Amniotic stem cell (primary cell): ENCODE measurements at regions not wholly inside any gene's neighbourhood (a gene's known extent, or its start where the extent isn't known, plus 50 kb on each side); places are given as distances from the start of the nearest gene placed in this dataset.
"Not testable (repeated sequence)": the region's sequence is repeated elsewhere in the genome, so short reads cannot be mapped to it uniquely, and the experiment has no call there.

Experiments
- DNase-seq: peaks from one replicate; lab custom pipeline; 2025; lab: John Stamatoyannopoulos, UW

- no peak for DNase-seq
These were observed 110.3 kb upstream of the TMEM170B start for GRCh38 chr6:11427091-11427722.

GRCh38 chr6:11426571-11426970, 111.0 kb upstream of the TMEM170B start:
- DNase-seq, result no peak

DNA sequence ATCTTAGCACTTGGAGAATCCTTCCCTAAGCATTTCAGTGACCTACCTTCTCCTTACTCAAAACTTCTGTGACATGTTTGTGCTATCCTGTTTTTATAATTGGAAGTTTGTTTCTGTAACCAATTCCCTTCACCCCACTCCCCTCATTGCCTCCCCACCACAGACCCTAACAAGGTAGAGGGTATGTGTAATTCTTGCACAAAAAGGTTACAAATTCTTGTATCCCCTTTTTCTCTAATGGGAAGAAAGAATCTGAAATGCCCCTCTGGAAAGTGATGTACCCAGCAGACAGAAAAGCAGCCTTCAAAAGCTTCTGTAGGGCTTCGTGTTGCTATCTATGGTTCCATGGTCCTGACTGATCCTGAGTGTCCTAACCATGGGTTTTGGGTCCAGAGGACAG, 111.7 kb upstream of the TMEM170B start:
- no peak for DNase-seq

DNA sequence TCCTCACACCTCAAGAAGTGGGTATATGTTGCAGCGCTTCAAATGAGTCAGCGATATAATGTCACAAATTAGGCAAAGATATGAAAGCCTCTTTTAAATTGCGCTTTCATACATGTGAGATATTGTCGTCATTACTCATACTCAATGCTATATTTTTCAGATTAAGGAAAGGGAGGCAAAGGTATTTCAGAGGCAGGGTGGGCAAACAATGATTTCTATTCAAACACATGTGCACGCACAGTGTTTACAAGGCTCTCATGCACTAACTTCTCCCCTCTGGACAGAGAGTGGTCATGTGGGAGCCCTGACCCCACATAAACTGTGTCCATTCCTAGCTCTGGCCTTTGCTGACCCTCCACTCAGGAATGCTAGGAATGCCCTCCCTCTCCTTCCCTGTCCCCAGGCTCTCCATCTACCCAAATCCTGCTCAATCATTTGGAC, 112.1 kb upstream of the TMEM170B start:
- no peak for DNase-seq

GRCh38 chr6:11424395-11425034, 113.0 kb upstream of the TMEM170B start:
- no peak for DNase-seq

DNA sequence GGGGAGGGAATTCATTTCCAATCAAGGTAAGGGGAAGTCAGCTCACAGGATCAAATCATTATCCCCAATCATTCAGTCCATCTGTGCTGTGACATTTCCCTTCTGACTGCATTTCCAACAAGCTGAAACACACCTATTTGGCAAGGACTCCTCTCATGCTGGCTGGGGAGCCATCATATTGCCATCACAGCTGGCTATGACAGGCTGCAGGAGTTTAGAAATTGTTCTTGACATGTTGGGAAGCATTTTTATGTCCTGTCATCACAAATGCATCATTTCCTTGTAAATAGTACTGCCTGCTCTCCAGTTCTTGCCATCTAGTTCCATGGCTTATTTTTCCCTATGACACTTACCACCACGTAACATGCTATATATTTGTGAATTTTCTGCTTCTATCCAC, 113.9 kb upstream of the TMEM170B start:
- DNase-seq, result no peak

DNA sequence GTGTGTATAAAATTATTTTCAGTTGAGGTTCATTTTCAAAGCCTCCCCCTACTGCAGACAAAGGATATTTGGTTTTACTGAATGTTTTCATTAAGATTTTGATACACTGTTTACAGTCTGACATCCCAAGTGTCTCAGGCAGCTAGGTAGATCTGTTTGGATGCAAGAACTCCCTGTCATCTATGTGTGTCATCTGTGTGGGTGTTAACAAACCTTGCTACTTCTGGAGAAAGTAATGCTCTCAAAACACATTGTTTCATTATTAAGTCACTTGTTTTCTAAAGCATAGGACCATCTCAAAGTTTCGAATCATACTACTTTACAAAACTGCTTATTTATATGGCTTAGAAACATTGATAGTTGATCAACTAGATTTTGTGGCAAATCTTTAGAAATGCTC, 114.5 kb upstream of the TMEM170B start:
- DNase-seq, result no peak

DNA sequence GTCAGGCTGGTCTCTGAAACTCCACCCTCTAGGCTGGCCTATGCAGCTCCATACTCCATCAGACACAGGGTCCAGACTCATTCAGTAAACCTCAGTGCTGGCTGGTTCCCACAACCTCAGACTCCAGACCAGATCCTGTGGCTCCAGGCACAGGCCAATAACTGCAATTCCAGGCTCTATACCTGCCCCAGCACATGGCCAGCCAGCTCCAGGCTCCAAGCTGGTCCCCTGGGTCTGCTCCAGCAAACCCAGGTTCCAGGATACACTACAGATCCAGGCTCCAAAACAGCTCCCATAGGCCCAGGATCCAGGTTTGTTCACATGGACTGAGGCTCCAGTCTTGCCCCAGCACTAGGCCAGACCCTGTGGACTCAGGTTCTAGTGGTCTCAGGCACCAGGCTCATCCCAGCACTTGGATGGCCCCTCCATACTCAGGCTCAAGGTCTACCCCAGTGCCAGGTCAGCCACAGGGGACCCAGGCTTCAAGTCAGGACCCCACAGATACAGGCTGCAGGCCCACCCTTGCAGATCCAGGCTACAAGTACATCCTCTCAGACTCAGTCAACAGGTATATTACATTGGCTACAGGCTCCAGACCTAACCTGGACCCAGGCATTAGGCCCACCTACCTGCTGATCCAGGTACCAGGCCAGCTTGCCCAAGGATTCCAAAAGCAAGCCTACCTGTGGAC, 117.6 kb upstream of the TMEM170B start:
- no peak for DNase-seq

GRCh38 chr6:11418290-11418905, 119.2 kb upstream of the TMEM170B start:
- no peak for DNase-seq

DNA sequence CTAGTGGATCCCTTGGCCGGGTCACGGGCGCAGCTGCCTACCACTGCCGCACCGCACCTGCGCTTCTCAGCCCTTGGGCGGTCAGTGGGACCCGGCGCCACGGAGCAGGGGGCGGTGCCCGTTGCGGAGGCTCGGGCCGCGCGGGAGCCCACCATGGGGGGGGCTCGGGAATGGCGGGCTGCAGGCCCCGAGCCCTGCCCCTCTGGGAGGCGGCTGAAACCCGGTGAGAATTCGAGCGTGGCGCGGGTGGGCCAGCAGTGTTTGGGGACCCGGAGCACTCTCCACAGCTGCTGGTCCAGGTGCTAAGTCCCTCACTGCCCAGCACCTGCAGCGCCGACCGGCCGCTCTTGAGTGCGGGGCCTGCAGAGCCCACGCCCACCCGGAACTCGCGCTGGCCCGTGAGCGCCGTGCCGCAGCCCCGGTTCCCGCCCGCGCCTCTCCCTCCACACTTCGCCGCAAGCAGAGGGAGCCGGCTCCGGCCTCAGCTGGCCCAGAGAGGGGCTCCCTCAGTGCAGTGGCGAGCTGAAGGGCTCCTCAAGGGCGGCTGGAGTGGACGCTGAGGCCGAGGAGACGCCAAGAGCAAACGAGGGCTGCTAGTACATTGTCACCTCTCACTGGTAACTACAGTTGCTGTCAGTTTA, 120.5 kb upstream of the TMEM170B start:
- no peak for DNase-seq

- not testable (repeated sequence) for DNase-seq
These were observed 121.2 kb upstream of the TMEM170B start for GRCh38 chr6:11416099-11416935.

DNA sequence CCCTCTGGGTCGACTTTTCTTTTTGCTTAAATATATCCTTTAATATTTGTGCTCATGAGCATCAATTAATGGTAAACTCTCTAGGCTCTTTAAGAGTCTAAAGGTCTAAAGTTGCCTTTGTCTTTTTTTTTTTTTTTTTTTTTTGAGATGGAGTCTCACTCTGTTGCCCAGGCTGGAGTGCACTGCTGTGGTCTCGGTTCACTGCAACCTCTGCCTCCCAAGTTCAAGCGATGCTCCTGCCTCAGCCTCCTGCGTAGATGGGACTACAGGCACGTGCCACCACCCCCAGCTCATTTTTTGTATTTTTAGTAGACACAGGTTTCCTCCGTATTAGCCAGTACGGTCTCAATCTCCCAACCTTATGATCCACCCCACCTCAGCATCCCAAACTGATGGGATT, 122.0 kb upstream of the TMEM170B start:
- DNase-seq, result no peak

DNA sequence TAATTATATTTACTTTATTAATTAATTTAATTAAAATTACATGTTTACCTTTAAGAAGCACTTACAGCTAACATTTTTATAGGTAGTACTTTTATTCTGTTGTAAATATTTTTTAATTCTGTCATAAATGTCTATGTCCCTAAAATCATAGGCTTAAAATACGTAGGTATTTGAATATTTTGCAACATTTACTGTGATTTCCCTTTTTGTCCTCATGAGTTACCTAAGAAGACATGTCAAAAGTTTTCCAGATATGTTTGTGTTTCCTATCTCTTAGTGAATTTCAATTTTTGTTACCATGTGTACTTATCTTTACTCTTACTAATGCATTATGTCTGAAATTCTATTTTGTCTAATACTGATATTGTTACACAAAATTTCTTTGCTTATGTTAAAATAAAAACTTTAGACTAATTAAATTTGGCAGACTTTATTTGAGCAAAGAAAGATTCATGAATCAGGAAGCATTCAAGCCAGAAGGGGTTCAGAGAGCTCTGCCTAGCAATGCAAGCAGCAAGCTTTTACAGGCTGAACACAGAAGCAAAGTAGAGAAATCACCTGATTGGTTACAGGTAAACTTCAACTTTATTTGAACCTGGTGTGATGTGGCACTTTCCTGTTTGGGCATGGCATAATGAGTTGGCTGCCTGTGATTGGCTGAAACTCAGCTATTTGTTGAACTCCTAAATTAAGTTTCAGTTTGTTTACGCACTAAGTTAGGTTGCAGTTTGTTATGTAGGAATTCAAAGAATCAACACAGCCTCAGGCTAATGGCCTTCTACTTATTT, 123.2 kb upstream of the TMEM170B start:
- DNase-seq, result no peak

DNA sequence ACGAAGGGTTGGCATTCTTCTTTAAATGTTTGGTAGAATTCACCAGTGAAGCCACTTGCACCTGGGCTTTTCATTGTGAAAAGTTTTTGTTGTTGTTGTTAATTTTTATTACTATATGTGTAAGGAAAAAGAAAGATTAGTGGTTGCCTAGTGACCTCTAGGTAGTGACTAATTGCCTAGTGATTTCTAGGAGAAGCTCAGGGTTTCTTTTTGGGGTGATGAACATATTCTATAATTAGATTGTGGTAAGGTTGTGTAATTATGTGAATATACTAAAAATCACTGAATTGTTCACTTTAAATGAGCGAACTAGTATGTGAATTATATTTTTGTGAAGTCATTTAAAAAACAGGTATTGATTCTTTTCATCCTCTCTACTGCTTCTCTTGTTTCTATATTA, 123.8 kb upstream of the TMEM170B start:
- DNase-seq, result no peak

- no peak for DNase-seq
These were observed 124.3 kb upstream of the TMEM170B start for GRCh38 chr6:11413117-11413687.

DNA sequence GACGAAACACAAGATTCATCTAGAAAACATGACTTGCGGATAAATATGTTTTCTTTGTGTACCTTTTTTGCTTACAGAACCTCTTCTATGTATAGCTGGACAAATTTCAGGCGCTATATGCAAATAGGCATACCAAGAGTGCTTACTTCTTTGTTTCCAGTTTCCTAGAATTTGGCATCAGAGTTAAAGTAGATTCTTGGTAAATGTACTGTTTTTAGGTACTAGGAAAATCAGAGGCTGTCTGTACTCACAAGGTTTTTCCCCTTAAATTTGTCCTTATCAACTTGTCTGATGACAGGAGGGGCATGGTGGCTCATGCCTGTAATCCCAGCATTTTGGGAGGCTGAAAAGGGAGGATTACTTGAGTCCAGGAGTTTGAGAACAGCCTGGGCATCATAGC, 124.9 kb upstream of the TMEM170B start:
- no peak for DNase-seq

GRCh38 chr6:11412011-11412424, 125.5 kb upstream of the TMEM170B start:
- no peak for DNase-seq

DNA sequence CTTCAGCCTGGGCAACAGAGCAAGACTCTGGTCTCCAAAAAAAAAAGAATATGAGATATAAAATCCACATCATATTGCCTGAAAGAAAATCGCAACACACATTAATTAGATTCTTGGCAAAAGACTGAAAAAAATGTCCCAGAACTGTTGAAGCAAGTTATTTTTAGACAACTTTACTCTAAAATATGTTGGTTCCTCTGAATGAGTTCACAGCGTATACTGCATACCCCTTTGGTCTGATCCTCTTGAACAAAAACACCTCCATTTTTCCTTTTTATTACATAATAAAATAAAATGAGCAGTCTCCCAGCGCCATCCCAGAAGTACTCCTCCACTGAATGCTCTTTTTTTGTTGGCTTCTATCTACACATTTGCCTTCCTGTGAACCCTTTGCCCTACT, 126.0 kb upstream of the TMEM170B start:
- DNase-seq, result no peak

GRCh38 chr6:11410539-11411307, 126.8 kb upstream of the TMEM170B start:
- no peak for DNase-seq

GRCh38 chr6:11409371-11409770, 128.2 kb upstream of the TMEM170B start:
- no peak for DNase-seq
